ENCODE measurements at regions not wholly inside any gene's neighbourhood (a gene's known extent, or its start where the extent isn't known, plus 50 kb on each side); places are given as distances from the start of the nearest gene placed in this dataset.

DNA sequence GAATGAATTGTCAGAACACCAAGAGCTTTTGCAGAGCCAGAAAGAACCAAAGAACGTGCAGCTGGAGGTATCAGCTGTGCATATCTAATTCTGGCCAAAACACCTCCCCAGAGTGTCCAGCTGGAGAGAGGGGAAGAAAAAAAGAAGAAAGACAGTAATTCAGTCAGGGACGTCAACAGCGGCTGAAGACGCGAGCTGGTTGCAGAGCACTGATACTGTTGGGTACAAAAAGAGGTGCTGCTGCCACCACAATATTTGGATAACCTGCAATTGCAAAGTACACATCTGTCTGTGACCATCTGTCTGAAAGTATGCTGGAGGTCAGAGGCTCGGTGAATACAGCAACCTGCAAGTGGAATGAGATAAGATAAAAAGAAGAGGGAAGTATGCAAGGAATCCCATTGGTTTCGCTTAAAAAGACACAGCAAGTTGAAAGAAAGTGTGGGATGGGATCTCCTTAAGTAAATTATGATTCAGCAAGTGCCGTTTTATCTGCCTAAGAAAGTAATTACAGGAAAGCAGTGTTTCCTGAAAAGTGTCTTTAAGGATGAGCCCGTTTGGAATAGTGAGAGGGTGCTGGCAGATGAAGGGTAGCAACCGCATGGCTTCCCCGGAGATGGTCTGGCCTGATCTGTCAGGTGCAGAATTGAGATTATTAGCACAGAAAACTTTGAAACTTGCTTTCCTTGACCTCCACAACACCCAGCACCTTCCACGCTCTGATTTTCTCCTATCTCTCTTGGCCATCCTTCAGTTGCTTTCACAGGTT lies 189.9 kb upstream of the PRDM1 start:
- peak overlapping the region; percentile 59 for H3K4me2 ChIP-seq (ENCODE audit: low read length)
- H4K20me1 ChIP-seq (ENCODE audit: insufficient read depth, low read length) = no peaks in the 10 kb centered on the region
- H3K36me3 ChIP-seq (ENCODE audit: insufficient read depth, low read length) = no peaks in the 10 kb centered on the region; the same call in 1 of the 2 replicates
- DNase-seq (ENCODE audit: low spot score) = peak; percentile 89
- H3K4me1 ChIP-seq (ENCODE audit: insufficient read depth, low read length, poor library complexity, severe bottlenecking) = peaks cover 97% of the 10 kb centered on the region
- POLR2A ChIA-PET = interaction anchor here (0.5 to 5.0 kb wide), 5 partner anchors 12 to 826 kb away, joined by 3 to 42 read pairs (median 6); no protein-coding TSS in a partner anchor
- H3K4me3 ChIP-seq (ENCODE audit: low read depth, low read length, poor library complexity, severe bottlenecking) = peak overlapping the region; percentile 29
- intact Hi-C loops (cut with micrococcal nuclease; ENCODE audit: unreplicated experiment) = loop anchor here (2.0 to 5.0 kb wide), 3 partner anchors 59 to 186 kb away; no protein-coding TSS in a partner anchor
- CTCF ChIA-PET (ENCODE audit: unreplicated experiment) = no interaction called here
- TF ChIP-seq, protein P1, sequence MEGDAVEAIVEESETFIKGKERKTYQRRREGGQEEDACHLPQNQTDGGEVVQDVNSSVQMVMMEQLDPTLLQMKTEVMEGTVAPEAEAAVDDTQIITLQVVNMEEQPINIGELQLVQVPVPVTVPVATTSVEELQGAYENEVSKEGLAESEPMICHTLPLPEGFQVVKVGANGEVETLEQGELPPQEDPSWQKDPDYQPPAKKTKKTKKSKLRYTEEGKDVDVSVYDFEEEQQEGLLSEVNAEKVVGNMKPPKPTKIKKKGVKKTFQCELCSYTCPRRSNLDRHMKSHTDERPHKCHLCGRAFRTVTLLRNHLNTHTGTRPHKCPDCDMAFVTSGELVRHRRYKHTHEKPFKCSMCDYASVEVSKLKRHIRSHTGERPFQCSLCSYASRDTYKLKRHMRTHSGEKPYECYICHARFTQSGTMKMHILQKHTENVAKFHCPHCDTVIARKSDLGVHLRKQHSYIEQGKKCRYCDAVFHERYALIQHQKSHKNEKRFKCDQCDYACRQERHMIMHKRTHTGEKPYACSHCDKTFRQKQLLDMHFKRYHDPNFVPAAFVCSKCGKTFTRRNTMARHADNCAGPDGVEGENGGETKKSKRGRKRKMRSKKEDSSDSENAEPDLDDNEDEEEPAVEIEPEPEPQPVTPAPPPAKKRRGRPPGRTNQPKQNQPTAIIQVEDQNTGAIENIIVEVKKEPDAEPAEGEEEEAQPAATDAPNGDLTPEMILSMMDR (conservative IDR thresholded peaks at IDR 0.05; ENCODE audit: low read length) = no peak
- no peak for TF ChIP-seq EZH2phosphoT487 (IDR thresholded peaks at IDR 0.05; ENCODE audit: borderline replicate concordance, low read depth, low read length)
- peak overlapping the region; percentile 78 for H3K27ac ChIP-seq (ENCODE audit: low read depth, low read length, poor library complexity, severe bottlenecking)
- H3K79me2 ChIP-seq (ENCODE audit: insufficient read depth, low read depth, low read length) = no peaks in the 10 kb centered on the region
- no peaks in the 10 kb centered on the region for H3K9me3 ChIP-seq (ENCODE audit: low read length)
- H3K9me2 ChIP-seq (ENCODE audit: insufficient read depth, low read length) = no peaks in the 10 kb centered on the region
- peak overlapping the region; percentile 53; the same call in 1 of the 2 replicates for H2AFZ ChIP-seq (ENCODE audit: low read length)
- no TSS peak for BruUV-seq (replicated peaks)

DNA sequence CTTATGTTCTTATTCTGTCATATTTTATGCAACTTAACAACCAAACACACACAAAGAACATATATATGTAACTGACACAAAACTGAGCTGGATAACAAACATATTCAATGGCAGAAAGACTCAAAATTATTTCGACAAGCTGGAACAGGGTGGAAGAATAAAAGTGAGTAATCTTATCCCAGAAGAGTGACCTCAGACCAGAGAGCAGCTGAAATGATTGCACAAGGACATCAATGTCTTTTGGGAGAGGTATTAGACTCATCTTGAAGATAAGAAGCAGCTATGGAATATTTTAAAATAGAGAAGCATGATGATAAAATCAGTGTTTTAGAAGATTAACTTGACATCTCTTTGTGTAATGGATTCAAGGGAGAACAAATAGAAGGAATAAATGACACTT lies 191.6 kb upstream of the PRDM1 start:
- CTCF ChIA-PET (ENCODE audit: unreplicated experiment) = interaction anchor here (1.0 kb wide), 2 partner anchors 13 to 18 kb away, joined by 3 read pairs; no protein-coding TSS in a partner anchor
- TF ChIP-seq, protein P1 (conservative IDR thresholded peaks at IDR 0.05; ENCODE audit: low read length) = no peak
- TF ChIP-seq EZH2phosphoT487 (IDR thresholded peaks at IDR 0.05; ENCODE audit: borderline replicate concordance, low read depth, low read length) = no peak
- H3K9me2 ChIP-seq (ENCODE audit: insufficient read depth, low read length) = no peaks in the 10 kb centered on the region

More for the DNA sequence above, 191.6 kb upstream of the PRDM1 start:
- H4K20me1 ChIP-seq (ENCODE audit: insufficient read depth, low read length) = no peaks in the 10 kb centered on the region
- intact Hi-C loops (cut with micrococcal nuclease; ENCODE audit: unreplicated experiment) = no loop called here
- H3K9me3 ChIP-seq (ENCODE audit: low read length) = peaks cover 8% of the 10 kb centered on the region; the same call in 1 of the 2 replicates
- POLR2A ChIA-PET = interaction anchor here (0.6 to 5.0 kb wide), 15 partner anchors 8 to 1764 kb away, joined by 3 to 42 read pairs (median 4); no protein-coding TSS in a partner anchor
- DNase-seq (ENCODE audit: low spot score) = no peak
- peaks cover 5% of the 10 kb centered on the region; the same call in 1 of the 2 replicates for H3K36me3 ChIP-seq (ENCODE audit: insufficient read depth, low read length)
- peak overlapping the region; percentile 71; the same call in 1 of the 2 replicates for H2AFZ ChIP-seq (ENCODE audit: low read length)
- peaks cover 80% of the 10 kb centered on the region for H3K4me1 ChIP-seq (ENCODE audit: insufficient read depth, low read length, poor library complexity, severe bottlenecking)
- H3K4me2 ChIP-seq (ENCODE audit: low read length) = no peak overlapping the region
- H3K79me2 ChIP-seq (ENCODE audit: insufficient read depth, low read depth, low read length) = no peaks in the 10 kb centered on the region
- no peak overlapping the region for H3K4me3 ChIP-seq (ENCODE audit: low read depth, low read length, poor library complexity, severe bottlenecking)
- H3K27ac ChIP-seq (ENCODE audit: low read depth, low read length, poor library complexity, severe bottlenecking) = peak overlapping the region; percentile 82
- BruUV-seq (replicated peaks) = no TSS peak

All from OCI-LY7 (cell line).